IPS DF 19.7 (cell line): ENCODE measurements at regions not wholly inside any gene's neighbourhood (a gene's known extent, or its start where the extent isn't known, plus 50 kb on each side); places are given as distances from the start of the nearest gene placed in this dataset.
"Not testable (repeated sequence)": the region's sequence is repeated elsewhere in the genome, so short reads cannot be mapped to it uniquely, and the experiment has no call there.

Experiments
- DNase-seq: peaks from one replicate; pipeline ENCODE4 v3.0.0-alpha.2; 2013; ENCODE audit warnings: low read depth, low spot score

DNA sequence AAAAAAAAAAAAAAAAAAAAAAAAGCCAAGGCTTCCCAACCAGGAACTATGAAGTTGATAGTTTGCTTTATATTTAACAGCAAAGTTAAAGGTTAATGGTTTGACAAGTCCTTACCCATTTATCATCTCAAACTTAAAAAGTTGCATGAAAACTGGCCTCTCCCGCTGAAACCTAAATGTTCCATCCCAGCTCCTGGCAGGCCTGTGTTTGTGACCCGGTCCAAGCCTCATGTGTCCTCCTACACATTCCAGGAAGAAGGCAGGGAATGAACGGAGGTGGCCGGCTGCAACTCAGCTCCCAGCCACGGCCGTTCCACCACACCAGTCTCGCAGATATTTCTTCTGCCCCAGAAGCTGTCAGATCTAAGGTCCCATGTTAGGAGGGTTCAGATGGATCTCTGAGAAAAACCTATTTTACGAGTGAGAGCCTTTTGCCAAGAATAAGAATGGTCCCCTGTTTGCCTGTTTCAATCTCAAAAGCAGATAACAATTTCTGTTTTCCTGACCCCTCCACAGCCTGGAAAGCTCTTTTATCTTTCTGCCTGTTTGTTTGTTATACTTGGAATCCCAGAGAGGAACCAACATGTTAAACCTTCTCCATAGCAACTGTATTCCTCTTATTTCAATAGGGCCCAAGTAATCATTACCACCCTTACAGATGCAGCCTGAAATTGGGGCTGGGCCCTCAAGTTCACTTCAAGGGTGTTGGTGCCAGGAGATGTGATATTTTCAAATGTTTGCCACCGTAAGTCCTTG is 56.5 kb downstream of the KCTD12 start:
- DNase-seq: no peak

- no peak for DNase-seq
Observed at GRCh38 chr13:76828316-76828741, 57.9 kb downstream of the KCTD12 start.

DNA sequence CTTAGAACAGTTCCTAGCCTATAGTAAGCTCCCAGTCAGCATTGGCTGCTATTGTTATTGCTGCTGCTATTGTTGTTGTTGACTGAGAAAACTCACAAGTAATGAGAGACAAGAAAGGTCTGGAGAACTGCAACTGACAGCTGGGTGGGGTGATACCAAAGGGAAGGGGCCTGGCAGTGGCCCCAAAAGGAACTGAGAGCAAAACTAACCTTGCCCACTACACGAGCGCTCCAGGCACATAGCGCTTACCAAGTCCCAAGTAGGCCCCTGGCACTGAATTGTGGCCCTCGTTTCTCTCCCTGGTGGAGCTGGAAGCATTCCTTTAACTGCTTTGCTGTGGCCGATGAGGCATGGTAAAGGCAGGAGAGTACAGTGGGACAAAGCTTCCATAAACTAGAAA is 59.7 kb downstream of the KCTD12 start:
- DNase-seq: no peak

DNA sequence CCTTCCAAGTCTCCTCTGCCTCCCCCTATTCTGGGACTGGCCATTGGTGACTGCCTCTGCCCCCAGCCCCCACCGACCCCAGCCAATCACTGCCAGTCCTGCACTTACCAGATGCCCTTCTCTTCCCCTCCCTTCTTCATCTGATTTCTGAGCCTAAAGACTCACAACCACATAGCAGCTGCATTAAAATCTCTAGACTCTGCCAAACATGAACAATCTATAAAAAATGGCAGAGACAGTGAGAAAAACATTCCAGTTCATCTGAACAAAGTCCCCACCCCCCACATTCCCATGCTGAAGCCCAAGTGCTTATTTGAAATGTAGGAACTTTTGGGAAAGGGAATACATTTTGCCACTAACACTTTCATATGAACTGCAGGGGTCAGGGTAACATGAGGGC is 60.8 kb downstream of the KCTD12 start:
- DNase-seq: no peak

GRCh38 chr13:76823969-76824368 is 62.2 kb downstream of the KCTD12 start:
- DNase-seq: no peak

DNA sequence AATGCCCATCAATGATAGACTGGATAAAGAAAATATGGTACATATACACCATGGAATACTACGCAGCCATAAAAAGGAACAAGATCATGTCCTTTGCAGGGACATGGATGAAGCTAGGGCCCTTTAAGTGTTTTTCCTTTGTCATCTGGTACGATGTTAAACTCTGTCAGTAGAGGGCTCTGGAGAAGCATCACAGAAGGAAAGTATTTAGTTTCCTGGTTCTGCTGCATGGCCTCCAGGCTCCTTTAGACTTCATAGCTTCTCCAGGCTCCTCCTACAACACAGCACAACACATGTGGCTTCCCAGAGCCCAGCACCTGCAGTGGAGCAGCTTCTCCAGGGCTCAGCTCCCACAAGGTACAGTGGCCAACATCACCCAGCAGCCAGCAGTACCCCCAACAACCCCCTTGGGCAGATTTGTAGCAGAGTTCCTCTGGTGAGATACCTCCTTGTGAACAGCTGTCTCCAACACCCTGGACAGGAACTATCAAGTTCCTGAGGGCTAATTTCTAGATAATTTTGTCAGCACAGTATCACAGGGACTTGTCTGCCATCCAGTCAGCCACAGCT is 63.4 kb downstream of the KCTD12 start:
- no peak for DNase-seq

DNA sequence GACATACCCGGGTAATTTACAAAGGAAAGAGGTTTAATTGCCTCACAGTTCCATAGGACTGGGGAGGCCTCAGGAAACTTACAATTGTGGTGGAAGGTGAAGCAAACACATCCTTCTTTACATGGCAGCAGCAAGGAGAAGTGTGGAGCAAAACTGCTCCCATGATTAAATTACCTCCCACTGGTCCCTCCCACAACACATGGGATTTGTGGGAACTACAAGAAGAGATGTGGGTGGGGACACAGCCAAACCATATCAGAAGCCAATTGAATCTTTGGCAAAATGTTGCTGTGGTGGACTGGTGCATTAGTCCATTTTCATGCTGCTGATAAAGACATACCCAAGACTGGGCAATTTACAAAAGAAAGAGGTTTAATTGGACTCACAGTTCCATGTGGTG is 65.0 kb downstream of the KCTD12 start:
- not testable (repeated sequence) for DNase-seq

- no peak for DNase-seq
Observed at GRCh38 chr13:76820759-76821158, 65.4 kb downstream of the KCTD12 start.

- no peak for DNase-seq
Observed at GRCh38 chr13:76816394-76816793, 69.8 kb downstream of the KCTD12 start.

DNA sequence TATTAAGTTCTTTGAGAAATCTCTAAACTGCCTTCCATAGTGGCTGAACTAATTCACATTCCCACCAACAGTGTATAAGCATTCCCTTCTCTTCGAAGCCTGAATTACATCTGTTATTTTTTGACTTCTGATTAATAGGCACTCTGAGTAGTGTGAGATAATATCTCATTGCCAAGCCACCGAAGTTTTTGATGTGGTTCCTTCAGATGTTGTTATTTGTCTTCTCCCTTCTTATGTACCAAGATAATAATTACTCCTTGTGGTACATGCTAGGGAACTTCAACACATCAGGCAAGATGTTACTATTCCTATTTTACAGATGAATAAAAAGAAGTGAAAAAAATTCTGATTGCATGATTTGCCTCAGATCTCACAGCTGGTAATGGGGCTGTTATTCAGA is 70.9 kb downstream of the KCTD12 start:
- DNase-seq: no peak

GRCh38 chr13:76813891-76814290 is 72.3 kb downstream of the KCTD12 start:
- no peak for DNase-seq

GRCh38 chr13:76813000-76813691 is 73.1 kb downstream of the KCTD12 start:
- no peak for DNase-seq

- DNase-seq: no peak
Observed at GRCh38 chr13:76812206-76812897, 73.9 kb downstream of the KCTD12 start.

DNA sequence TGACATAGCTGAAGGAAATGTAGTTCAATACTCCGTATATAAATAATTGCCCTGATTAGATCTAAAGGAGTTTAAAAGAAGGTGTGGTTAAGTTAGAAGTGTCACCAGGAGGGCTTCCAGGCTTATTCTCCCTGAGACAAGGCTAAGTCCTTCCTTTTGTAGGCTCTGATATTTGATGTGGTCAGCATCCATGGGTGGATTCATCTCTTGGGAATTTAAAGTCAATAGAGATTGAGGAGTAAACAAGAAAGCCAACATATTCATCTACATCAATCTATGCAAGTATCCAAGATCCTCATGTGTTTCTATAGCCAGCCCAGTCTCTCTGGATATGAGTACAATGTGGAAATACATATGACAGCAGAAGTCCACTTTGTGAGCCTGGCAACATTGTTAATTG is 76.8 kb downstream of the KCTD12 start:
- DNase-seq: no peak

DNA sequence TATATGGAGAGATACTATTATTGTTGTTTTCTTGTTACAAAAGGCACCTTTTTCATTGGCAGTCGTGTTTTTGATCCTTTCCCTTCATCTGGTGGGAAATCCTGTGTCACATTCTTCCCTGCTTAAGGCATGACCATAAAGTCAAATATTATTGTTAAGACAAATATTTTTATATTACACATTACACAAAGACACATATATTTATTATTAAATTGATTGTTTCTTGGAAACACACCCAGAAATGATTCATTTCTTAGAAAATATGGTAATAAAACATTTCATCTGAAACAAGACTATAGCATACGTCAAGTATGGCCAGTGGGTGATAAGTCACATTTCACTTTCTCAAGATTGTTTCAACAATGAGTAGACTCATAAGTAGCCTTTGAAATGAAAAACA is 77.3 kb downstream of the KCTD12 start:
- DNase-seq: no peak

- DNase-seq: no peak
Observed at GRCh38 chr13:76804801-76805200, 81.4 kb downstream of the KCTD12 start.

GRCh38 chr13:76803831-76804230 is 82.4 kb downstream of the KCTD12 start:
- no peak for DNase-seq

DNA sequence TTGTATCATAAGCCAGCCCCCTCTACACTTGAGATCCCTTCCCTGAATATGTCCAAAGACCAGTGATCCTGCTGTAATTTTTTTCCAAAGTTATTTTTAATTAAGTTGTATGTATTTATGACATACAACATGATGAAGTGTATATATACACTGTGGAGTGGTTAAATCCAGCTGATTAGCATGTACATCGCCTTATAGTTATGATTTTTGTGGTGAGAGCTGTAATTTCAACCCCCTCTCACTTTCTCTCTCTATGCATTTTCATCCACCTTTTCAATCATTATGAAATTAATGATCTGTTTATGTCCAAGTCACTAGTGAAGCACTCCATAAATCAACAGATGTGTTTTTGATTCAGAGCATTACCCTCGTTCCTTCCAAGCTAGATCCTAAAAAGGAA is 85.3 kb downstream of the KCTD12 start:
- no peak for DNase-seq

DNA sequence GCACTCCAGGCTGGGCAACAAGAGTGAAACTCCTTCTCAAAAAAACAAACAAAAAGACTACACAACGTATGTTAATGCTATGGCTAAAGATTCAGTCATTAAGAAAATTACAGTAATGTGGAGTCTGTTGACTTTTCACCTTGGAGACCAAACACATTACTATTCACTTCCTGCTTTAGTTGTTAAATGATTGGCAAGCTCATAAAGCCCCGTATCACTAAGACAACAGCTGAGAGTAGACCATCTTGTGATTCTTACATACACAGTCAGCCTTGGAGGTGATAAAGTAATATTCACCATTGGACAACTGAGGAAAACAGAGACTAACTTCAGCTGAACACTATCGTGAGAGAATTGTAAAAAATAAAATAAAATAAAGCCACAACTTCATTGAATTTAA is 86.5 kb downstream of the KCTD12 start:
- DNase-seq: no peak

GRCh38 chr13:76798037-76798436 is 88.2 kb downstream of the KCTD12 start:
- DNase-seq: no peak

GRCh38 chr13:76797361-76797760 is 88.8 kb downstream of the KCTD12 start:
- no peak for DNase-seq

- DNase-seq: no peak
Observed at GRCh38 chr13:76796851-76797250, 89.4 kb downstream of the KCTD12 start.
